Hippocampal formation (tissue), 2 donors: ENCODE measurements at regions not wholly inside any gene's neighbourhood (a gene's known extent, or its start where the extent isn't known, plus 50 kb on each side); places are given as distances from the start of the nearest gene placed in this dataset.

Source experiments
- DNase-seq, 2 donors: peaks; one replicate each; lab custom pipeline; 2025; lab: John Stamatoyannopoulos, UW

DNA sequence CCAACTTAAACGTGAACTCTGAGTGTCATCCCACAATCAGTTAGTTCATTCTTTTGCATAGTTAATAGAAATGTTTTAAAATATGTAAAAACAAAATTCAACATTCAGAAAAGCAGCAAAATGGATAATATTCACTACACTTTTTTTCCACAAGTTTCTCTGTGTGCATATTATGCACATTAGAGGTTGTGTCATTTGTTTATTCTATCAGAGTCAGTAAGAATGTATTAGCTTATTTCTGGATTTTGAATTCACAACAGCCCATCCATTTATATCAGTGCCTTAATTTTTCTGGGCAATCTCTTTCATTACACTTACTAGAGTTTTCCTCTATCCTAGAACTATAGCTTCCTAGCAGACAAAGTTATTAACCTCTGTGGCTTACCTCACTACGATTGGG lies 432.7 kb upstream of the SEMA3A start:
- no peak for DNase-seq

DNA sequence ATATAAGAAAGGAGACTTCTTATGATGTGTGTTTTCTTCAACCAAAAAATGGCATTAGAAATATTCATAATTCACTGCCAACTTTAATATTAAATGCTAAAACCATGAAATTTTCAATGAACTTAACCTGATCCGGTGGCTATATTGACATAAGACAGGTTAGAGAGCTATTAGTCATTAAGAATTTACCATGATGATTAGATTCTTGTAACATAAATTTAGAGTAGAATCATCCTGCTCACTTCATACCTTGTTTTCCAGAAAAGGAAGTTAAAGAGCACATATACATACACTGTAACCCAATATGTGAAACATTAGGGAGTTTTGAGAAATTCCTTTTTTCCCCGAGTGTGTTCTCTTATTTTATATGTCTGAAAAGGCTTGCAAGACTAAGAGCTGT lies 430.3 kb upstream of the SEMA3A start:
- DNase-seq, result no peak

DNA sequence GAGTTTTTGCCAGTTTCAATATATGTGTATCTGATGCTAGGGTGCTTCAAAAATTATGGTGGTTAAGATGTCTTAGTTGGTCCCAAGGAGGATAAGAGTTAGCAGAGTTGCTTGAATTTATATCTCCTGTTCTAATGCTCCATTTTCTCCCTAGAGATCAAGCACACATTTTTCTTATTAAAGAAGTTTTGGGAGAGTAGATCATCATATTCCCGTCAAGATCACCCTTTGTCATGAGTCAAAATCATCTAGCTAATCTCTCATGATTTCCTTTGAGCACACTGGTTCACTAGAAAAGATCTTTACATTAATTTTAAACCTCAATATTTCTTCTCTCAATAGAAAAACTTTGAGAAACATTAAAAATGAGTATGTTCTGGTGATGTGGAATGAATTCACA lies 429.9 kb upstream of the SEMA3A start:
- no peak for DNase-seq

GRCh38 chr7:84617265-84618030 lies 422.9 kb upstream of the SEMA3A start:
- no peak for DNase-seq

- no peak for DNase-seq
Observed at GRCh38 chr7:84614821-84615501, 420.4 kb upstream of the SEMA3A start.

- DNase-seq, result no peak
Observed at GRCh38 chr7:84612981-84613681, 418.5 kb upstream of the SEMA3A start.

DNA sequence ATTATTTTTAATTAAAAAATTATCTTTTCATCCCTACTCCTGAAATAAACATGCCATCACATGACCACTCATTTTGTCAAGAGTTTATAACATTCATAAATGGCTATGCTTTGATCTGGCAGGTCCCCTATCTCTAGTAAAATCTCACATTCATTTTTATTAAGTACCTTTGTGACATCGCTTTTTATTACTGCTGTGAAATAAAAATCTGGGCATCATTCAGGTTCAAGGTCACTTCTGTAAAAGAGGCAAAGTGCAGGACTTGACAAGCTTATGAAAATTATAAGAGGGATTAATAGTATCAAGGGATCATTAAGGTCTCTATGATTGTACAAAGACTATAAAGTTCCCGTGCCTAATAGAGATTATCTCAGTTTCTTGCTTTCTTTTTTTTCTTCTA lies 416.8 kb upstream of the SEMA3A start:
- DNase-seq, result no peak

- no peak for DNase-seq
Observed at GRCh38 chr7:84610390-84610789, 415.8 kb upstream of the SEMA3A start.

DNA sequence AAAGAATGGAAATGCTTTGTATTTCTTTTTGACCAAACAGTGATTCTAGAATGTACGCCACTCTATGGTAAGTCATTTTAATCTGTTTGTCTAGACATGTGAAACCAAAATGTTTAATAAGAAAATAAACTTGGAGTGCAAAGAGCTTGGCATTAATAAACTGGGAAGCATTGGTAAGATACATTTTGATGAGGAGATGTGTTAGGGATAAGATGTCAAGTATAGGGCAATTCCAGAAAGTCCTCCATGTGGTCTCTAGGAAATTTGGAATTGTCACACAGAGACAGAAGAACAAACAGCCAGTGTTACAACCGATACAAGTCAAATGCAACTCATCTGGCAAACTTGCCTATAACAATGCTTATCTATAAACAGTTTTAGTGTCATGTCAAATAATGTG lies 410.7 kb upstream of the SEMA3A start:
- no peak for DNase-seq

DNA sequence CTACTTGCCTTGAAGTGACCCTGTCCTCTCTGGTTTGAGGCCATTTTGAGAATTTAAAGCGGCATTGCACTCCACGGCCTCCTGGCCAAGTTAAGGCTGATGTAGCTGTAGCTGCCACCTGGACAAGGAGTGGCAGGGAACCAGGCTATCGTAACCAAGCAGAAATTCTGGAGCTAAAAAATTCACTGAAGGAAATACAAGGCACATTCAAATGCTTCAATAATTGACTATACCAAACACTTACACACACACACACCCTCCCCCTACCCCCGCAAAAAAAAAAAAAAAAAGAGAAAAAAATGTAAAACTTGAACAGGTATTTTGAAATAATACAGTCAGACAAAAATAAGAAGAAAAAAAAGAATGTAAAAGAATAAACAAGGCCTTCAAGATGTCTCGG lies 409.0 kb upstream of the SEMA3A start:
- no peak for DNase-seq

DNA sequence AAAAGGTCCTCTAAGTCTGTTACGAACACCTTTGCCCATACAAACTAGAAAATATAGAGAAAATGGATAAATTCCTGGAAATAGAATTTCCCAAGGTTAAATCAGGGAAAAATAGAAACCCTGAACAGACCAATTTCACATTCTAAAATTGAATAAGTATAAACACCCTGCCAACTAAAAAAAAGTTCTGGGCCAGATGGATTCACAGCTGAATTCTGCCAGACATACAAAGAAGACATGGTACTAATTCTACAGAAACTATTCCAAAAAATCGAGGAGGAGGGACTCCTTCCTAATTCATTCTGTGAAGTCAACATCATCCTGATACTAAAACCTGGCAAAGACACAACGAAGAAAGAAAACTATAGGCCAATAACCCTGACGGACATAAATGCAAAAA lies 400.4 kb upstream of the SEMA3A start:
- DNase-seq, result no peak

- no peak for DNase-seq
Observed at GRCh38 chr7:84591897-84592296, 397.3 kb upstream of the SEMA3A start.

- DNase-seq, result no peak
Observed at GRCh38 chr7:84589012-84589411, 394.4 kb upstream of the SEMA3A start.

DNA sequence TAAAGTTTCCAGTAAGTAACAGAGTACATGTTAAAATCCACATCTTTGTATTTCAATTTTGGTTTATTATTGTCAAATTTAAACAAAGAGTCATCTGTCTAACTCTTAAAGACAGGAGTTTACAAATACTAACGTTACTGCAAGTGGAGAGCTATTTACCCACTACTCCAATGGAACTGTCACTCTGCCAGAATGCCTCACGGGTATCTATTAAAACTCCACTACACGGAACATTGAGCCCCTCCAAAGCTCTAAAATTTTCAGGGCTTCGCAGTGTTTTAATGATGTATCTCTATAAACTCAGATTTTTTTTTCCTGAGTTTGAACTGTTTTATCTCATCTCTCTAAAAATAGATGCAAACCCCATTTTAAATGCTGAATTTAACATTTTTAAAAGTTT lies 388.7 kb upstream of the SEMA3A start:
- DNase-seq, result no peak

- no peak for DNase-seq
Observed at GRCh38 chr7:84582747-84583146, 388.2 kb upstream of the SEMA3A start.

GRCh38 chr7:84578825-84579224 lies 384.2 kb upstream of the SEMA3A start:
- DNase-seq, result no peak

- no peak for DNase-seq
Observed at GRCh38 chr7:84568781-84569180, 374.2 kb upstream of the SEMA3A start.

- DNase-seq, result no peak
Observed at GRCh38 chr7:84565345-84566074, 370.9 kb upstream of the SEMA3A start.

- DNase-seq, result no peak
Observed at GRCh38 chr7:84553711-84554110, 359.1 kb upstream of the SEMA3A start.

GRCh38 chr7:84549409-84549808 lies 354.8 kb upstream of the SEMA3A start:
- DNase-seq, result no peak

GRCh38 chr7:84548366-84549365 lies 354.1 kb upstream of the SEMA3A start:
- DNase-seq, result no peak
